ENCODE measurements at regions not wholly inside any gene's neighbourhood (a gene's known extent, or its start where the extent isn't known, plus 50 kb on each side); places are given as distances from the start of the nearest gene placed in this dataset.

DNA sequence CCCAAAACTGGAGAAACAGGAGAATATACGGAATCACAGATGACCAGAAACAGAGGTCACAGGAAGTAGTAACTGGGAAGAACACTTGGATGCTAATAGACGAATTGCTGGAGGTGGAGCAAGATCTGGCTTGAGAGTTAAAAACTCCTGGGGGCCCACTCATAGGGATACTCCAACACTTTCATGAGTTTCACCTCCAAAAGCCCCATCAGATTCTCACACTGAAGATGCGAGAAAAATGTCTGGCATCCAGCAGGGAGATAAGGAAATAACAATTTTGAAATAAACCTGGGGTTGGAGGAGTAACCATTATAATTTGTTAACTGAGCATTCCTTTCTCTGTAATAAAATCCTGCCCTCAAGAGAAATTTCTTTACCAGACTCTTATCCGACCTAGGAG, 154.0 kb downstream of the ANXA2 start:
- TF ChIP-seq, protein P1, sequence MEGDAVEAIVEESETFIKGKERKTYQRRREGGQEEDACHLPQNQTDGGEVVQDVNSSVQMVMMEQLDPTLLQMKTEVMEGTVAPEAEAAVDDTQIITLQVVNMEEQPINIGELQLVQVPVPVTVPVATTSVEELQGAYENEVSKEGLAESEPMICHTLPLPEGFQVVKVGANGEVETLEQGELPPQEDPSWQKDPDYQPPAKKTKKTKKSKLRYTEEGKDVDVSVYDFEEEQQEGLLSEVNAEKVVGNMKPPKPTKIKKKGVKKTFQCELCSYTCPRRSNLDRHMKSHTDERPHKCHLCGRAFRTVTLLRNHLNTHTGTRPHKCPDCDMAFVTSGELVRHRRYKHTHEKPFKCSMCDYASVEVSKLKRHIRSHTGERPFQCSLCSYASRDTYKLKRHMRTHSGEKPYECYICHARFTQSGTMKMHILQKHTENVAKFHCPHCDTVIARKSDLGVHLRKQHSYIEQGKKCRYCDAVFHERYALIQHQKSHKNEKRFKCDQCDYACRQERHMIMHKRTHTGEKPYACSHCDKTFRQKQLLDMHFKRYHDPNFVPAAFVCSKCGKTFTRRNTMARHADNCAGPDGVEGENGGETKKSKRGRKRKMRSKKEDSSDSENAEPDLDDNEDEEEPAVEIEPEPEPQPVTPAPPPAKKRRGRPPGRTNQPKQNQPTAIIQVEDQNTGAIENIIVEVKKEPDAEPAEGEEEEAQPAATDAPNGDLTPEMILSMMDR (IDR thresholded peaks at IDR 0.05) = no peak
- TF ChIP-seq POLR2AphosphoS5 (IDR thresholded peaks at IDR 0.05) = no peak
- no peak for TF ChIP-seq POLR2A (IDR thresholded peaks at IDR 0.05)

All from breast epithelium (tissue), 3 donors.